ENCODE measurements at regions not wholly inside any gene's neighbourhood (a gene's known extent, or its start where the extent isn't known, plus 50 kb on each side); places are given as distances from the start of the nearest gene placed in this dataset.

DNA sequence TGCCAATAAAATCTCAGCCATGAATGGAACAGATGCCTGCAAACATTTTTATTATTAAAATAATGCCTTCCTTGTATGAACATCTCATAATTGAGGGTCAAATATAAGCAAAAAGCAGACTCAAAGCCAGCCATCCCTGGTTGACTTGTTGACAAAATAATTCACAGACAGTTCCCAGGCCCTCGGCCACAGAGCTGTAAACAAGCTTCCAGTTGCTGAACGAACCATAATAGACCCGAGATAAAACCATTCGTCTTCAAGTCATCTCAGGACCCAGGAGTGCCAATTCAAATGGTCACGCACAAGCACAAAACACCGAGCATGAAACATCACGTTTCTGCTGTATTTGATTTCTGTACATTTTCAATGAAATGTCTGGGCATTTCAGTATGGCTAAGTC is 113.3 kb upstream of the CDYL start:
- TF ChIP-seq, protein P1, sequence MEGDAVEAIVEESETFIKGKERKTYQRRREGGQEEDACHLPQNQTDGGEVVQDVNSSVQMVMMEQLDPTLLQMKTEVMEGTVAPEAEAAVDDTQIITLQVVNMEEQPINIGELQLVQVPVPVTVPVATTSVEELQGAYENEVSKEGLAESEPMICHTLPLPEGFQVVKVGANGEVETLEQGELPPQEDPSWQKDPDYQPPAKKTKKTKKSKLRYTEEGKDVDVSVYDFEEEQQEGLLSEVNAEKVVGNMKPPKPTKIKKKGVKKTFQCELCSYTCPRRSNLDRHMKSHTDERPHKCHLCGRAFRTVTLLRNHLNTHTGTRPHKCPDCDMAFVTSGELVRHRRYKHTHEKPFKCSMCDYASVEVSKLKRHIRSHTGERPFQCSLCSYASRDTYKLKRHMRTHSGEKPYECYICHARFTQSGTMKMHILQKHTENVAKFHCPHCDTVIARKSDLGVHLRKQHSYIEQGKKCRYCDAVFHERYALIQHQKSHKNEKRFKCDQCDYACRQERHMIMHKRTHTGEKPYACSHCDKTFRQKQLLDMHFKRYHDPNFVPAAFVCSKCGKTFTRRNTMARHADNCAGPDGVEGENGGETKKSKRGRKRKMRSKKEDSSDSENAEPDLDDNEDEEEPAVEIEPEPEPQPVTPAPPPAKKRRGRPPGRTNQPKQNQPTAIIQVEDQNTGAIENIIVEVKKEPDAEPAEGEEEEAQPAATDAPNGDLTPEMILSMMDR (IDR thresholded peaks at IDR 0.05) = no peak
- no peak for TF ChIP-seq POLR2A (IDR thresholded peaks at IDR 0.05)

All from breast epithelium (tissue), 3 donors.